Ishikawa (cell line): ENCODE measurements at regions not wholly inside any gene's neighbourhood (a gene's known extent, or its start where the extent isn't known, plus 50 kb on each side); places are given as distances from the start of the nearest gene placed in this dataset.

Experiments used
- CEBPB ChIP-seq: IDR thresholded peaks from 2 replicates; pipeline ENCODE4 v1.6.1; 2012
- CREB1 ChIP-seq: IDR thresholded peaks from 2 replicates; pipeline ENCODE4 v1.6.1; 2012; ENCODE audit warnings: low read depth
- EGR1 ChIP-seq: IDR thresholded peaks from 2 replicates; pipeline ENCODE4 v1.6.1; 2012
- EP300 ChIP-seq: IDR thresholded peaks from 2 replicates; pipeline ENCODE4 v1.6.1; 2012; ENCODE audit warnings: borderline replicate concordance
- FOXM1 ChIP-seq: IDR thresholded peaks from 2 replicates; pipeline ENCODE4 v1.6.1; 2012; ENCODE audit warnings: low read depth, borderline replicate concordance
- NFIC ChIP-seq: IDR thresholded peaks from 2 replicates; pipeline ENCODE4 v1.6.1; 2012
- RAD21 ChIP-seq: IDR thresholded peaks from 2 replicates; pipeline ENCODE4 v1.6.1; 2012; ENCODE audit warnings: low read depth
- REST ChIP-seq: IDR thresholded peaks from 2 replicates; pipeline ENCODE4 v1.6.1; 2012; ENCODE audit warnings: low read depth, mild to moderate bottlenecking
- TAF1 ChIP-seq: IDR thresholded peaks from 2 replicates; pipeline ENCODE4 v1.6.1; 2012; ENCODE audit warnings: low read depth, mild to moderate bottlenecking
- TCF12 ChIP-seq: IDR thresholded peaks from 2 replicates; pipeline ENCODE4 v1.6.1; 2012; ENCODE audit warnings: low read depth
- TEAD4 ChIP-seq: IDR thresholded peaks from 2 replicates; pipeline ENCODE4 v1.6.1; 2012
- USF1 ChIP-seq: IDR thresholded peaks from 2 replicates; pipeline ENCODE4 v1.6.1; 2012
- YY1 ChIP-seq: IDR thresholded peaks from 2 replicates; pipeline ENCODE4 v1.6.1; 2012; ENCODE audit warnings: low read depth
- ZBTB7A ChIP-seq: IDR thresholded peaks from 2 replicates; pipeline ENCODE4 v1.6.1; 2012; ENCODE audit warnings: low read depth
- TF ChIP-seq, protein P1 (sequence below): IDR thresholded peaks from 2 replicates; pipeline ENCODE4 v1.6.1; 2012

DNA sequence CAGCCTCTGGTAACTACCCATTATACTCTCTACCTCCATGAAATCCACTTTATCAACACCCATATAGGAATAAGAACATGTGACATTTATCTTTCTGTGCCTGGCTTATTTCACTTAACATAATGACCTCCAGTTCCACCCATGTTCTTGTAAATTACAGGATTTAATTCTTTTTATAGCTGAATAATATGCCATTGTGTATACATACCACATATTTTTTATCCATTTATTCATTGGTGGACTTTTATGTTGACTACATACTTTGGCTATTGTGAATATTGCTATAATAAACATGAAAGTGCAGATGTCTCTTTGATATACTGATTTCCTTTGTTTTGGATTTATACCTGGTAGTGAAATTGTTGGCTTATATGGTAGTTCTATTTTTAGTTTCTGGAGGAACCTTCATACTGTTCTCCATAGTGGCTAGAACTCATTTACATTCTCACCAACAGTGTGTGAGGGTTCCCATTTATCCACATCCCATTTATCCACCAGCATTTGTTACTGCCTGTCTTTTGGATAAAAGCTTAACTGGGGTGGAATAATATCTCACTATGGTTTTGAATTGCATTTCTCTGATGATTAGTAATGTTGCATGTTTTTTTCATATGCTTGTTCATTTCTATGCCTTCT, 473.4 kb downstream of the TBL1XR1 start:
- TF ChIP-seq EGR1, result no peak
- TF ChIP-seq TAF1, result no peak
- TF ChIP-seq TCF12, result no peak
- TF ChIP-seq TEAD4, result no peak
- TF ChIP-seq CEBPB, result no peak

DNA sequence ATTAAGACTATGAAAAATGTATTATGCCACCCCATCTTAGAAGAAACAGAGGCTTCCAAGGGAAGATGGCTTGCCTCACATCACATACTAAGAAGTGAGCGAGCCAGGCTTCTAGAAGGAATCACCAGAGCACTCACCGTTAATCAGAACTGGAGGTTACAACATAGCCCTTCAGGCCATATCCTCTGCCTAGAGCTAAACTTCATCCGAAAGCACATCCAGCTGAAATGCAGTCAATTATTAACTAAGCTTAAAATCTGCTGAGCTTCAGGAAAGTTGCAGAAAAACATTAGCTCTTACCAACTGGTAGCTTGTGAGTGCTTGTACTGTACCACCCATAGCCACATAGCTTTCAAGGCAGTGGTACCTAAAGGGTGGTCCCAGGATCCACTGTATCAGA, 483.2 kb downstream of the TBL1XR1 start:
- TF ChIP-seq TCF12, result no peak
- no peak for TF ChIP-seq CEBPB
- no peak for TF ChIP-seq USF1

DNA sequence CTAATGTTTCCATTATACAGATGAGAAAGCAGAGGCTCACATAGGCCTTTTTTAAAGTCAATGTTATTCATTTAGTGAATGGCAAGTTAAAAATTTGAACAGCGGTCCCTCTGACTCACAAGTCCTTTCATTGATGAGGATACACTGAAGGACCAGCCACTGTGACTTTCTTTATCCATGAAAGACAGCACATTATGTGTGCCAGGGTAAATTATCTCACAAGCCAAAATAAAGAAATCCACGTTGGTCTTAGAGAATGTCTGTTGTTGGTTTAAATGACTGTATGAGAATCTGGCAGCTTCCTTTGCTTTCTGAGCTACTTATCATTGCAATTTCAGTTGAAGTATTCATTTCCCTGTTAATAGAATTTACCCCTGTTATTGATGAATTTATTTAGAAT, 485.1 kb downstream of the TBL1XR1 start:
- TF ChIP-seq, protein P1, sequence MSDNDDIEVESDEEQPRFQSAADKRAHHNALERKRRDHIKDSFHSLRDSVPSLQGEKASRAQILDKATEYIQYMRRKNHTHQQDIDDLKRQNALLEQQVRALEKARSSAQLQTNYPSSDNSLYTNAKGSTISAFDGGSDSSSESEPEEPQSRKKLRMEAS, result no peak
- no peak for TF ChIP-seq EP300
- no peak for TF ChIP-seq ZBTB7A
- TF ChIP-seq EGR1, result no peak
- TF ChIP-seq TEAD4, result no peak
- TF ChIP-seq RAD21, result no peak
- TF ChIP-seq CREB1, result no peak
- no peak for TF ChIP-seq REST
- no peak for TF ChIP-seq TAF1
- no peak for TF ChIP-seq CEBPB
- no peak for TF ChIP-seq FOXM1
- no peak for TF ChIP-seq YY1
- no peak for TF ChIP-seq NFIC
- no peak for TF ChIP-seq TCF12
- TF ChIP-seq USF1, result no peak

DNA sequence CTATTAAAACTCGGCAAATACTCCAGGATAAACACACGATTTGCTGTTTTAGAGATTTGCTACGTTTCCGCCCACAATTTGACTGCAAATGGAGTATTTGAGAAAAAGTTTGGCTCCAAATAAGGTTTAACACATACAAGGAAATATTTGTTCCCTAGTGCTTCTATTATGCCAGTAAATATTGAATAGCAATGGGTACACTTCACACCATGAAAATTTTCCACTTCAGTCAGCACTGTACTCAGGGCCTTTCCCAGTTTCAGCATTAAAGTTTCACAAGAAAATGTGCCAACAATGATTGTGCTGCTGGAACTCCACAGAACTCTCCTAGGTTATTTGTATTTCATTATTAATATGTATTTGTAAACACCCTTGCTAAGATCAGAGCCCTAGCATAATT, 498.0 kb downstream of the TBL1XR1 start:
- TF ChIP-seq CEBPB (no peak), NFIC (no peak), EP300 (no peak), TAF1 (no peak), EGR1 (no peak), TEAD4 (no peak), ZBTB7A (no peak), REST (no peak), CREB1 (no peak), USF1 (no peak), FOXM1 (no peak), TCF12 (no peak)
- TF ChIP-seq, protein P1, result no peak

DNA sequence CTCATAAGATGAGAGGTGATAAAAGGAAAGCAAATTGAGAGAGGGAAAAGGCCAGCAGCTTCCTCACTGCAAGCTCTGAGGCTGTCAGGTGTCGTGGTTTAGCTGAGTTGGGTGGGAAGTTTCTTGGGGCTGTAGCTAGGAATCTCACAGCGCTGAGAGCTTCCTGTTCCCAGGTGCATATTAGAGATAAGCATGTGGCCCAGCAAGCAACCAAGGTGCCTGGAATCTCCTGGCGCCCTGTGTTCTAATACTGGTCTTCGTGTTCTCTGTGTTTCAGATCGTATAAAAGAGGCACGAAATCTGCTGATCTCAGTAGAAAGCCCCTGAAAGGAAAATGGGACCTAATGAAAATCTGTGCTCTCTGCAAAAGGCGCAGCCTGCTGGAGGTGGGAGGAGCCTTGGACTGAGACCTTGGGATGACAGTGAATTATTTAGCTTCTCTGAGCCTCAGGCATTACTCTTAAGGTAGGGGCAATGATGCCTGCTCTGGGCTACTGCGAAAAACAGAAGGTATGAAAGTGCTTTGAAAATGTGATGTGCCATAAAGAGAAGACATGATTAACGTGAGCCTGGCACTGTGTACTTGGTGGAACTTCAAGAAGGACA, 499.9 kb downstream of the TBL1XR1 start:
- no peak for TF ChIP-seq TAF1
- no peak for TF ChIP-seq NFIC
- TF ChIP-seq CREB1, result no peak
- no peak for TF ChIP-seq TCF12
- no peak for TF ChIP-seq TEAD4
- TF ChIP-seq YY1, result no peak
- TF ChIP-seq REST, result no peak
- TF ChIP-seq EGR1, result no peak
- no peak for TF ChIP-seq CEBPB
